ENCODE measurements at regions not wholly inside any gene's neighbourhood (a gene's known extent, or its start where the extent isn't known, plus 50 kb on each side); places are given as distances from the start of the nearest gene placed in this dataset.

- H3K27me3 ChIP-seq (ENCODE audit: control insufficient read depth, insufficient read depth, low read length) = no peaks in the 10 kb centered on the region
- H3K9ac ChIP-seq (ENCODE audit: low read depth, low read length) = no peak overlapping the region
- H3K27ac ChIP-seq (ENCODE audit: low read depth, low read length) = no peak overlapping the region
- H3K9me3 ChIP-seq (ENCODE audit: control insufficient read depth, insufficient read depth, low read length) = no peaks in the 10 kb centered on the region
- H3K36me3 ChIP-seq (ENCODE audit: control insufficient read depth, insufficient read depth, low read length) = no peaks in the 10 kb centered on the region
- H3K4me1 ChIP-seq (ENCODE audit: control insufficient read depth, insufficient read depth, low read length) = no peaks in the 10 kb centered on the region
- no peak overlapping the region for H3K4me3 ChIP-seq (ENCODE audit: low read depth, low read length)
Observed at GRCh38 chr11:130614591-130614990, 166.1 kb downstream of the ADAMTS15 start.

DNA sequence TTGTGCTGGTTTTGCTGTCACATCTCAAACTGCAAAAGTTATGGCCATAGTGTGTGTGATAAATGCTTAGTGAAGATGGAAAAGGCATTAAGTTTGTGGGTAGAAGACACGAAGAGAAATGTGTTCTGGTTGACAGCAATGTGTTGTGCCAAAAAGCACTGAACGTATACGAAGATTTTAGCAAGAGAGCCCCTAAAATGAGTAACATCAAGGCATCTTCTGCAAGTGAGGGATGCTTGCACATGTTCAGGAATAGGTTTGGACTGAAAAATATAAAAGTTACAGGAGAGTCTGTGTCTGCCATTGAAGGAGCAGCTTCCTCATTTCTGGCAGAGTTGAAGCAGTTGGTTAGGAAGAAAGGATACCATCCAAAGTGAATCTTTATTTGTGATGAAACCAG is 167.1 kb downstream of the ADAMTS15 start:
- H3K4me1 ChIP-seq (ENCODE audit: control insufficient read depth, insufficient read depth, low read length) = no peaks in the 10 kb centered on the region
- no peak overlapping the region for H3K4me3 ChIP-seq (ENCODE audit: low read depth, low read length)
- H3K9ac ChIP-seq (ENCODE audit: low read depth, low read length) = no peak overlapping the region
- H3K27ac ChIP-seq (ENCODE audit: low read depth, low read length) = no peak overlapping the region
- no peaks in the 10 kb centered on the region for H3K9me3 ChIP-seq (ENCODE audit: control insufficient read depth, insufficient read depth, low read length)
- no peaks in the 10 kb centered on the region for H3K36me3 ChIP-seq (ENCODE audit: control insufficient read depth, insufficient read depth, low read length)
- H3K27me3 ChIP-seq (ENCODE audit: control insufficient read depth, insufficient read depth, low read length) = no peaks in the 10 kb centered on the region

GRCh38 chr11:130616573-130616972 is 168.1 kb downstream of the ADAMTS15 start:
- H3K4me3 ChIP-seq (ENCODE audit: low read depth, low read length) = no peak overlapping the region
- H3K9ac ChIP-seq (ENCODE audit: low read depth, low read length) = no peak overlapping the region
- no peaks in the 10 kb centered on the region for H3K27me3 ChIP-seq (ENCODE audit: control insufficient read depth, insufficient read depth, low read length)
- no peaks in the 10 kb centered on the region for H3K4me1 ChIP-seq (ENCODE audit: control insufficient read depth, insufficient read depth, low read length)
- H3K9me3 ChIP-seq (ENCODE audit: control insufficient read depth, insufficient read depth, low read length) = no peaks in the 10 kb centered on the region
- H3K36me3 ChIP-seq (ENCODE audit: control insufficient read depth, insufficient read depth, low read length) = no peaks in the 10 kb centered on the region
- H3K27ac ChIP-seq (ENCODE audit: low read depth, low read length) = no peak overlapping the region

GRCh38 chr11:130617001-130617400 is 168.6 kb downstream of the ADAMTS15 start:
- Histone ChIP-seq H3K27ac (ENCODE audit: low read depth, low read length) (no peak overlapping the region), H3K9ac (ENCODE audit: low read depth, low read length) (no peak overlapping the region), H3K27me3 (ENCODE audit: control insufficient read depth, insufficient read depth, low read length) (no peaks in the 10 kb centered on the region), H3K9me3 (ENCODE audit: control insufficient read depth, insufficient read depth, low read length) (no peaks in the 10 kb centered on the region), H3K4me1 (ENCODE audit: control insufficient read depth, insufficient read depth, low read length) (no peaks in the 10 kb centered on the region), H3K4me3 (ENCODE audit: low read depth, low read length) (no peak overlapping the region), H3K36me3 (ENCODE audit: control insufficient read depth, insufficient read depth, low read length) (no peaks in the 10 kb centered on the region)

DNA sequence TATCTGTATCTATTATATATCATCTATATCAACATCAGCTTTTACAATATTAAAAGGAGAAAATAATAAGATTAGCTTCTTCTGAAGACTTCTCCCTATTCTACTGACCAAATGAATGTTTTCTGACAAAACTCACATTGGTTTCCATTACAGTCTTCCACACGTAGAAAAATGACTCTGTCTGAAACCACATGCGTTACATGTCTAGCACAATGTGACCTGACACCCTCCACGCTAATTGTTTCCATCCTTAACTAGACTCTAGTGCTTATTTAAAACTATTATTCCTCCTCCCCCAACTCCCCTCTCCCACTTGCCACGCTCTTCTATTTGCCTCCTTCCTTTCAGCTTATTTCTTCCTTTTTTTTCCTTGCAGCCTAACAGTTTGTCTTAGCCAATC is 172.1 kb downstream of the ADAMTS15 start:
- no peaks in the 10 kb centered on the region for H3K9me3 ChIP-seq (ENCODE audit: control insufficient read depth, insufficient read depth, low read length)
- H3K27ac ChIP-seq (ENCODE audit: low read depth, low read length) = no peak overlapping the region
- H3K4me3 ChIP-seq (ENCODE audit: low read depth, low read length) = no peak overlapping the region
- H3K36me3 ChIP-seq (ENCODE audit: control insufficient read depth, insufficient read depth, low read length) = no peaks in the 10 kb centered on the region
- H3K27me3 ChIP-seq (ENCODE audit: control insufficient read depth, insufficient read depth, low read length) = no peaks in the 10 kb centered on the region
- H3K4me1 ChIP-seq (ENCODE audit: control insufficient read depth, insufficient read depth, low read length) = no peaks in the 10 kb centered on the region
- no peak overlapping the region for H3K9ac ChIP-seq (ENCODE audit: low read depth, low read length)

DNA sequence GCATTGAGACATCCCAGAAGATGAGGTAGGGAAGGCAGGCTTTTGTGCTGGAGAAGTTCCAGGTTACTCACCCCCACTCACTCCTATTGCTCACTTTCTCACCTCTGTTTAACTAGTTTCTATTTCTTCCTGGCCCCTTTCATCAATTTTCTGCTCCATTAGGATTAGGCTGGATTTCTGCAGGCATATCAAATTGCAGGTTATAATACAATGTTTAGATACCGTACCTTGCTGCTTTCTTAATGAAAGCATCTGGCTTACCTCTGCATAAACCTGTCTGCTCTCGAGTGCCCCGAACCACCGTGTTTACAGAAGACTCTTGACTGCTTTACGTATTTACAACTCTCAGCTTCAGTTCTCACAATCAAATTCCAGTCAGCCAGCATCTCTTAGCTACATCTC is 173.7 kb downstream of the ADAMTS15 start:
- Histone ChIP-seq H3K27ac (ENCODE audit: low read depth, low read length) (no peak overlapping the region), H3K9ac (ENCODE audit: low read depth, low read length) (no peak overlapping the region), H3K27me3 (ENCODE audit: control insufficient read depth, insufficient read depth, low read length) (no peaks in the 10 kb centered on the region), H3K9me3 (ENCODE audit: control insufficient read depth, insufficient read depth, low read length) (no peaks in the 10 kb centered on the region), H3K4me1 (ENCODE audit: control insufficient read depth, insufficient read depth, low read length) (no peaks in the 10 kb centered on the region), H3K4me3 (ENCODE audit: low read depth, low read length) (no peak overlapping the region), H3K36me3 (ENCODE audit: control insufficient read depth, insufficient read depth, low read length) (no peaks in the 10 kb centered on the region)

- Histone ChIP-seq H3K9ac (ENCODE audit: low read depth, low read length) (no peak overlapping the region), H3K36me3 (ENCODE audit: control insufficient read depth, insufficient read depth, low read length) (no peaks in the 10 kb centered on the region), H3K4me1 (ENCODE audit: control insufficient read depth, insufficient read depth, low read length) (no peaks in the 10 kb centered on the region), H3K9me3 (ENCODE audit: control insufficient read depth, insufficient read depth, low read length) (no peaks in the 10 kb centered on the region), H3K4me3 (ENCODE audit: low read depth, low read length) (no peak overlapping the region), H3K27ac (ENCODE audit: low read depth, low read length) (no peak overlapping the region), H3K27me3 (ENCODE audit: control insufficient read depth, insufficient read depth, low read length) (no peaks in the 10 kb centered on the region)
Observed at GRCh38 chr11:130623670-130624668, 175.5 kb downstream of the ADAMTS15 start.

GRCh38 chr11:130624971-130625544 is 176.6 kb downstream of the ADAMTS15 start:
- Histone ChIP-seq H3K4me1 (ENCODE audit: control insufficient read depth, insufficient read depth, low read length) (no peaks in the 10 kb centered on the region), H3K9ac (ENCODE audit: low read depth, low read length) (no peak overlapping the region), H3K9me3 (ENCODE audit: control insufficient read depth, insufficient read depth, low read length) (no peaks in the 10 kb centered on the region), H3K27me3 (ENCODE audit: control insufficient read depth, insufficient read depth, low read length) (no peaks in the 10 kb centered on the region), H3K4me3 (ENCODE audit: low read depth, low read length) (no peak overlapping the region), H3K27ac (ENCODE audit: low read depth, low read length) (no peak overlapping the region), H3K36me3 (ENCODE audit: control insufficient read depth, insufficient read depth, low read length) (no peaks in the 10 kb centered on the region)

DNA sequence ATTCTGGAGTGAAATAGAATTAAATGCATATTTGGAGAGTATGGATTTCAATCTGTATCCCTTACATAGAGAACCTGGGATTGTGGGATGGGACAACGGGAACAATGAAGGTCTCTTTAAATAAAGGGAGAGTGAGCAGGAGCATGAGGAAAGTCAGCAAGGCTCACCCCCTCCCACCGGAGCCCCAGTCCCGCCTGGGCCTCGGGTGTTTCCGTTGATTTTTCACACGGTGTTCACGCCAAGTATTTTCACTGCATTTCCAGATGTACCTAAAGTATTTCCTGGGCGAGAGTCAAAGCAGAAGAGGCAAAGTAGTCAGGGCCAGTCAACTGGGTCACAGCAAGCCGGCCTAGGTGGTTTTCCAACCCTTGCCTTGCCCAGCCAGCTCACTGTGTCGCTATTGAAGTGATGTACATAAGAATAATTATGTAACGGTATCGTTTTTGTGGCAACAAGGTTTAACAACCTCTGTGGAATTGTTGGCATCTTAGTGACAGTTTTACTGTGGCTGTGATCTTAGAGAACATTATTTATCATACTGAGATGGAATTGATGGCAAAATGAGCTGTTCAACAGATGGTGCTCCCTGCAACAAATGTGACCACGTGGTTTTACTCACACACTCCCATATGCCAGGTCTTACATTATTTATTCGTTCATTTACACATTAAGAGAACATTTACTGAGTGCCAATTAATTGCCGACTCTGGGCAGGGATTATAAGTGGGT is 177.3 kb downstream of the ADAMTS15 start:
- H3K4me1 ChIP-seq (ENCODE audit: control insufficient read depth, insufficient read depth, low read length) = no peaks in the 10 kb centered on the region
- no peaks in the 10 kb centered on the region for H3K27me3 ChIP-seq (ENCODE audit: control insufficient read depth, insufficient read depth, low read length)
- no peak overlapping the region for H3K4me3 ChIP-seq (ENCODE audit: low read depth, low read length)
- no peak overlapping the region for H3K27ac ChIP-seq (ENCODE audit: low read depth, low read length)
- no peaks in the 10 kb centered on the region for H3K36me3 ChIP-seq (ENCODE audit: control insufficient read depth, insufficient read depth, low read length)
- H3K9me3 ChIP-seq (ENCODE audit: control insufficient read depth, insufficient read depth, low read length) = no peaks in the 10 kb centered on the region
- no peak overlapping the region for H3K9ac ChIP-seq (ENCODE audit: low read depth, low read length)

GRCh38 chr11:130629039-130629438 is 180.6 kb downstream of the ADAMTS15 start:
- H3K4me1 ChIP-seq (ENCODE audit: control insufficient read depth, insufficient read depth, low read length) = no peaks in the 10 kb centered on the region
- H3K27me3 ChIP-seq (ENCODE audit: control insufficient read depth, insufficient read depth, low read length) = no peaks in the 10 kb centered on the region
- no peaks in the 10 kb centered on the region for H3K9me3 ChIP-seq (ENCODE audit: control insufficient read depth, insufficient read depth, low read length)
- H3K9ac ChIP-seq (ENCODE audit: low read depth, low read length) = no peak overlapping the region
- H3K4me3 ChIP-seq (ENCODE audit: low read depth, low read length) = no peak overlapping the region
- no peak overlapping the region for H3K27ac ChIP-seq (ENCODE audit: low read depth, low read length)
- H3K36me3 ChIP-seq (ENCODE audit: control insufficient read depth, insufficient read depth, low read length) = no peaks in the 10 kb centered on the region

- Histone ChIP-seq H3K4me1 (ENCODE audit: control insufficient read depth, insufficient read depth, low read length) (no peaks in the 10 kb centered on the region), H3K27ac (ENCODE audit: low read depth, low read length) (no peak overlapping the region), H3K4me3 (ENCODE audit: low read depth, low read length) (no peak overlapping the region), H3K27me3 (ENCODE audit: control insufficient read depth, insufficient read depth, low read length) (no peaks in the 10 kb centered on the region; the same call in 1 of the 2 replicates), H3K9me3 (ENCODE audit: control insufficient read depth, insufficient read depth, low read length) (no peaks in the 10 kb centered on the region), H3K36me3 (ENCODE audit: control insufficient read depth, insufficient read depth, low read length) (no peaks in the 10 kb centered on the region), H3K9ac (ENCODE audit: low read depth, low read length) (no peak overlapping the region)
Observed at GRCh38 chr11:130631119-130631518, 182.7 kb downstream of the ADAMTS15 start.

Measured in HUES48 (cell line).